H1 (cell line): ENCODE measurements at regions not wholly inside any gene's neighbourhood (a gene's known extent, or its start where the extent isn't known, plus 50 kb on each side); places are given as distances from the start of the nearest gene placed in this dataset.

Experiments
- CTCF ChIA-PET: fragments of 300-600 bp; sonication (Branson Sonifier 250); formaldehyde crosslinking; loops from one replicate; lab custom pipeline; 2021; ENCODE audit not compliant: partially characterized antibody; lab: Charles Lee
- POLR2A ChIA-PET: fragments of 300-600 bp; sonication (Branson Sonifier 250); formaldehyde crosslinking; loops from one replicate; lab custom pipeline; 2021; ENCODE audit warnings: inconsistent platforms; ENCODE audit not compliant: partially characterized antibody; lab: Charles Lee
- DNase-seq, 2 experiments: peaks; one replicate each; pipeline versions ENCODE4 v3.0.0 to v3.0.0-alpha.2; 2010 to 2022; ENCODE audit warnings: low spot score in 2 of 2, low read depth in 1 of 2, mixed read lengths in 1 of 2
- FAIRE-seq: peaks from 2 replicates; lab custom pipeline; 2011; peaks lifted over from hg19 to GRCh38; lab: Jason Lieb, UNC
- H2AFZ ChIP-seq: 2 replicates; pipeline ENCODE4 v1.8.1; 2012; ENCODE audit warnings: low read length, inconsistent platforms
- H2AK5ac ChIP-seq: 2 replicates; pipeline ENCODE4 v1.6.1; 2013; ENCODE audit warnings: low read depth, low read length
- H2BK120ac ChIP-seq: replicated peaks from 2 replicates; pipeline ENCODE3; 2013; ENCODE audit warnings: low read depth, low read length, inconsistent platforms
- H2BK12ac ChIP-seq: 2 replicates; pipeline ENCODE4 v1.6.1; 2013; ENCODE audit warnings: low read depth, low read length
- H2BK15ac ChIP-seq: 2 replicates; pipeline ENCODE4 v1.6.1; 2013; ENCODE audit warnings: low read length
- H2BK20ac ChIP-seq: 2 replicates; pipeline ENCODE4 v1.6.1; 2013; ENCODE audit warnings: low read length
- H2BK5ac ChIP-seq: 2 replicates; pipeline ENCODE4 v1.6.1; 2013; ENCODE audit warnings: low read depth, low read length
- H3K14ac ChIP-seq: 2 replicates; pipeline ENCODE4 v1.6.1; 2013; ENCODE audit warnings: inconsistent platforms; ENCODE audit not compliant: insufficient read length
- H3K18ac ChIP-seq: 2 replicates; pipeline ENCODE4 v1.6.1; 2013; ENCODE audit warnings: low read length; ENCODE audit errors: extremely low read depth
- H3K23ac ChIP-seq: 2 replicates; pipeline ENCODE4 v1.6.1; 2013; ENCODE audit warnings: inconsistent platforms; ENCODE audit not compliant: insufficient read length
- H3K23me2 ChIP-seq: 2 replicates; pipeline ENCODE4 v1.6.1; 2013; ENCODE audit warnings: low read depth, low read length
- H3K27ac ChIP-seq: 2 replicates; pipeline ENCODE4 v1.6.1; 2011; ENCODE audit warnings: low read depth, low read length, inconsistent platforms
- H3K27me3 ChIP-seq, 4 experiments: replicated peaks in 1 of 4; 1 replicate in 1 of 4; 2 replicates in 3 of 4; pipeline versions ENCODE4 v1.6.1 to v1.8.1; 2011 to 2013; ENCODE audit warnings: low read length in 3 of 4, mild to moderate bottlenecking in 3 of 4, inconsistent platforms in 2 of 4, mixed read lengths in 2 of 4, moderate library complexity in 1 of 4; ENCODE audit not compliant: control insufficient read depth in 3 of 4, insufficient read depth in 3 of 4; ENCODE audit errors: extremely low read depth in 1 of 4
- H3K36me3 ChIP-seq, 4 experiments: 2 replicates each; pipeline versions ENCODE4 v1.6.1 to v1.8.1; 2011 to 2013; ENCODE audit warnings: mild to moderate bottlenecking in 4 of 4, low read length in 3 of 4, moderate library complexity in 2 of 4, control low read depth in 1 of 4, inconsistent platforms in 1 of 4; ENCODE audit not compliant: insufficient read depth in 4 of 4, control insufficient read depth in 2 of 4
- H3K4ac ChIP-seq: replicated peaks from 2 replicates; pipeline ENCODE3; 2013; ENCODE audit warnings: low read length, low read depth, mixed read lengths, inconsistent platforms; ENCODE audit not compliant: insufficient read length
- H3K4me1 ChIP-seq, 4 experiments: replicated peaks in 1 of 4; 1 replicate in 1 of 4; 2 replicates in 3 of 4; pipeline versions ENCODE4 v1.6.1 to v1.8.1; 2011 to 2013; ENCODE audit warnings: low read length in 3 of 4, inconsistent platforms in 2 of 4, mixed read lengths in 1 of 4; ENCODE audit not compliant: insufficient read depth in 4 of 4, control insufficient read depth in 3 of 4
- H3K4me2 ChIP-seq, 2 experiments: 2 replicates each; pipeline versions ENCODE4 v1.6.1 to v1.8.1; 2011 to 2013; ENCODE audit warnings: low read depth in 2 of 2, low read length in 2 of 2, control low read depth in 1 of 2, inconsistent platforms in 1 of 2, mild to moderate bottlenecking in 1 of 2; ENCODE audit not compliant: insufficient read depth in 1 of 2
- H3K4me3 ChIP-seq, 4 experiments: fragments of 200-600, 300-600 bp in 1 of 4; sonication (generic), shearing (Covaris generic), sonication (Bioruptor Twin) in 1 of 4; 2 replicates each; pipeline versions ENCODE4 v1.5.1 to v1.8.1; 2011 to 2016; ENCODE audit warnings: low read length in 4 of 4, low read depth in 3 of 4, control low read depth in 2 of 4, inconsistent platforms in 2 of 4, mild to moderate bottlenecking in 2 of 4, mixed read lengths in 1 of 4, moderate library complexity in 1 of 4; ENCODE audit not compliant: insufficient read depth in 2 of 4; ENCODE audit errors: extremely low read depth in 1 of 4
- H3K56ac ChIP-seq: replicated peaks from 2 replicates; pipeline ENCODE3; 2013; ENCODE audit warnings: low read depth, mild to moderate bottlenecking, mixed read lengths, low read length, inconsistent platforms; ENCODE audit not compliant: insufficient read length
- H3K79me1 ChIP-seq: 2 replicates; pipeline ENCODE4 v1.6.1; 2013; ENCODE audit warnings: low read depth, low read length, control low read depth
- H3K79me2 ChIP-seq, 2 experiments: 2 replicates each; pipeline versions ENCODE4 v1.6.1 to v1.8.1; 2012 to 2013; ENCODE audit warnings: low read length in 2 of 2, mild to moderate bottlenecking in 2 of 2, inconsistent platforms in 1 of 2; ENCODE audit not compliant: insufficient read depth in 2 of 2, control insufficient read depth in 1 of 2
- H3K9ac ChIP-seq, 4 experiments: replicated peaks in 1 of 4; 1 replicate in 1 of 4; 2 replicates in 3 of 4; pipeline versions ENCODE4 v1.6.1 to v1.8.1; 2011 to 2013; ENCODE audit warnings: low read depth in 3 of 4, low read length in 3 of 4, control low read depth in 2 of 4, mild to moderate bottlenecking in 2 of 4, moderate library complexity in 2 of 4, inconsistent platforms in 1 of 4; ENCODE audit errors: extremely low read depth in 1 of 4
- H3K9me3 ChIP-seq, 2 experiments: 2 replicates each; pipeline versions ENCODE4 v1.6.1 to v1.8.1; 2012 to 2013; ENCODE audit warnings: mild to moderate bottlenecking in 2 of 2, moderate library complexity in 2 of 2, control low read depth in 1 of 2, inconsistent platforms in 1 of 2, low read depth in 1 of 2, low read length in 1 of 2, mixed read lengths in 1 of 2; ENCODE audit not compliant: insufficient read depth in 2 of 2
- H4K20me1 ChIP-seq, 2 experiments: replicated peaks in 1 of 2; 2 replicates each; pipeline versions ENCODE3 to v1.8.1; 2011 to 2013; ENCODE audit warnings: inconsistent platforms in 2 of 2, low read length in 2 of 2, mild to moderate bottlenecking in 1 of 2; ENCODE audit not compliant: insufficient read depth in 2 of 2, control insufficient read depth in 1 of 2
- H4K5ac ChIP-seq: 2 replicates; pipeline ENCODE4 v1.6.1; 2013; ENCODE audit warnings: low read length, low read depth, mixed read lengths, inconsistent platforms; ENCODE audit not compliant: insufficient read length
- H4K8ac ChIP-seq: 2 replicates; pipeline ENCODE4 v1.8.0; 2013; ENCODE audit warnings: mild to moderate bottlenecking, moderate library complexity, low read length, inconsistent platforms; ENCODE audit not compliant: insufficient read depth; ENCODE audit errors: extremely low read depth
- H4K91ac ChIP-seq: replicated peaks from 2 replicates; pipeline ENCODE3; 2013; ENCODE audit warnings: low read length, mixed read lengths, inconsistent platforms; ENCODE audit not compliant: insufficient read length
- ASH2L ChIP-seq: fragments of 200-600, 300-600 bp; sonication (generic); IDR thresholded peaks from one replicate; pipeline ENCODE4 v1.7.1; 2017; ENCODE audit warnings: low read length
- WGBS, 2 experiments: shearing (Covaris generic) in 1 of 2; methylation state at CpG; one replicate each; pipeline versions ENCODE4 v1.1.6 to v1.1.7; 2013 to 2015; ENCODE audit warnings: low lambda C conversion rate in 2 of 2, mixed read lengths in 2 of 2, inconsistent platforms in 1 of 2, low coverage in 1 of 2, missing lambda C conversion rate in 1 of 2; ENCODE audit not compliant: insufficient replicate concordance in 2 of 2, insufficient coverage in 1 of 2, insufficient read length in 1 of 2; ENCODE audit errors: extremely low coverage in 1 of 2, missing lambda C conversion rate in 1 of 2; 5-methylcytosine and 5-hydroxymethylcytosine counted together

GRCh38 chr21:27595716-27596115 lies 628.8 kb upstream of the ADAMTS5 start:
- Histone ChIP-seq H4K8ac (no peak overlapping the region), H3K4me2 (no peak overlapping the region), H3K9me3 (peaks cover 0 to 4% of the 10 kb centered on the region in 2 experiments; a peak in 1 of 4 replicates), H3K9ac (no peak overlapping the region), H2BK20ac (no peak overlapping the region), H3K4ac (no peak overlapping the region), H2AFZ (no peak overlapping the region), H3K14ac (no peak overlapping the region), H3K4me3 (no peak overlapping the region), H3K23ac (no peak overlapping the region), H3K23me2 (no peaks in the 10 kb centered on the region), H3K27me3 (no peaks in the 10 kb centered on the region), H3K56ac (no peak overlapping the region), H3K36me3 (no peaks in the 10 kb centered on the region), H3K79me2 (no peaks in the 10 kb centered on the region), H3K79me1 (no peaks in the 10 kb centered on the region), H2BK15ac (no peak overlapping the region), H3K18ac (no peak overlapping the region), H2AK5ac (no peak overlapping the region), H2BK12ac (no peak overlapping the region), H3K4me1 (no peaks in the 10 kb centered on the region), H4K20me1 (no peaks in the 10 kb centered on the region), H2BK120ac (no peak overlapping the region), H2BK5ac (no peak overlapping the region), H4K5ac (no peak overlapping the region), H3K27ac (no peak overlapping the region), H4K91ac (no peak overlapping the region)
- no peak for FAIRE-seq
- WGBS, 2 experiments = 67% methylated on average over 1 of the region's 1 CpG; no CpG with 5 or more reads in 1 of the 2 experiments
- DNase-seq = no peak
- ChIA-PET CTCF (interaction anchor here (1.0 kb wide), 1 partner anchor 31 kb away, joined by 4 read pairs; no protein-coding TSS in a partner anchor), POLR2A (no interaction called here)
- TF ChIP-seq ASH2L = no peak
